ENCODE measurements at regions not wholly inside any gene's neighbourhood (a gene's known extent, or its start where the extent isn't known, plus 50 kb on each side); places are given as distances from the start of the nearest gene placed in this dataset.
"Not testable (repeated sequence)": the region's sequence is repeated elsewhere in the genome, so short reads cannot be mapped to it uniquely, and the experiment has no call there.

DNA sequence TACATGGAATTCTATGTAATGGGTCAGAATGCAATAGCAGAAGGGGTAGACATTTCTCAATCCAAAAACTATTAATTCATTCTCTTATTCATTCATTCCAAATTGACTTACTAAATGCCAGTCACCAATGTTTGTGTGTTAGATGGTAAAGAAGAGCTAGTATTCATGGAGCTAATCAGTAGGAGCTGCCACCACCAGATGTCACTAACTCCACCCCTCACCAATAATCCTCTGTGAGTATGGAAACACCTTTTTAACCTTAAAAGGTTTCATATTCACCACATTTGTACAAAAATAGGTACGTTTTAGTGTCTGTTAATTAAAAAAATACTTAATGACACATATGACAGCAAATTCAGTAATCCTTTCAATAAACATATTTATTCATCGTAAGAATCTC lies 131.8 kb upstream of the PKN2 start:
- no peak for DNase-seq (ENCODE audit: low read depth)

DNA sequence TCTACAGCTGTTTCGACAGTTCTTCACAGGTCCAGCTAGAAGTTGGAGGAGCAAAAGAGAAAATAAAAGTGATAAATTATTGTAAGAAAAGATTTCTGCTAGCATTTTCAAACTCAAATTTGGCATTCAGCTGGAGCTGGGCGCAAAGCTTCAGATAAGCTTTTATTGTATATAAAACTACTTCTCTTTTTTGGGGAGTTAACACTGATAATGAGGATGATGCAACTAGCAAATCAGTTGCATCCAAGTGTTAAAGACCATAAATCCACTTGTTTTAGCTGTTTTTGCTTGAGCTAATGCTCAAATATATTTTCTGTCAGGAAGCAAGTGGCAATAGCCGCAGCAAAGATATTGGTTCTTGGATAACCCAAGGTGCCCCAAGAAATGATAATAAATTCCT lies 127.1 kb upstream of the PKN2 start:
- DNase-seq (ENCODE audit: low read depth), result no peak

DNA sequence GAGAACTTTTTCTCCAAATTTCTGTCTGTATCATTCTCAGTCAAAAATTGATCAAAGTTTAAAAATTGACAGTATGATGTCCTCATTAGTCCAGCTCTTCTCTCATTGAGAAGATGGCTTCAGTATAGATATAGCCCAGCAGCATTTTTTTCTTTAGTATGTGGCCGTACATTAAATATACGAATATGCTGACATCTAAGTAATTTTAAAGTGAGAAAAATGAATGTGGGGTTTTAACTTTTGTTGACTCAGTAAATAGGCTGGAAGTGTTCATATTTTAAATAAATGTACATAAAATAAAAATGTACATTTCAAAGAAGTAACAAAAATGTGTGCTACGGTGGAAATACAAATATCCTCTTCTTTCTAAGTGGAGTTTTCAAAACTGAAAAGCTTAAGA lies 123.5 kb upstream of the PKN2 start:
- DNase-seq (ENCODE audit: low read depth), result no peak

DNA sequence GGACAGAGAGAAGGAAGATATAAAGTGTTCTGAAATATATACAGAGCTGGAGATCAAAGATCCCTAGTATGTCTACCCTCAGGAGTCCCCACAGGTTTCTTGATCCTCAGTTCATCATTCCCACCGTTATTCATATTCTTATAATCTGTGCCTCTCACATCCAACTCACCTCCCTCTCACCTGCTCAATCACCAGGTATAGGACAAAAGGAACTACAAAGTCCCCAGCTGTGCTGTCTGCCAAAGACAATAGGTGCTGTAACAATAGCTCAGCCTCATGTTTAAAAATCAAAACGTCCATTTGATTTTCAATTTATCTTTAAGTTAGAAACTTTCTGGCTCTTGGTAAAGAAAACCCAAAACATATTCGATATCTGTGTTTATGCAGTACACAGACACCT lies 121.1 kb upstream of the PKN2 start:
- no peak for DNase-seq (ENCODE audit: low read depth)

DNA sequence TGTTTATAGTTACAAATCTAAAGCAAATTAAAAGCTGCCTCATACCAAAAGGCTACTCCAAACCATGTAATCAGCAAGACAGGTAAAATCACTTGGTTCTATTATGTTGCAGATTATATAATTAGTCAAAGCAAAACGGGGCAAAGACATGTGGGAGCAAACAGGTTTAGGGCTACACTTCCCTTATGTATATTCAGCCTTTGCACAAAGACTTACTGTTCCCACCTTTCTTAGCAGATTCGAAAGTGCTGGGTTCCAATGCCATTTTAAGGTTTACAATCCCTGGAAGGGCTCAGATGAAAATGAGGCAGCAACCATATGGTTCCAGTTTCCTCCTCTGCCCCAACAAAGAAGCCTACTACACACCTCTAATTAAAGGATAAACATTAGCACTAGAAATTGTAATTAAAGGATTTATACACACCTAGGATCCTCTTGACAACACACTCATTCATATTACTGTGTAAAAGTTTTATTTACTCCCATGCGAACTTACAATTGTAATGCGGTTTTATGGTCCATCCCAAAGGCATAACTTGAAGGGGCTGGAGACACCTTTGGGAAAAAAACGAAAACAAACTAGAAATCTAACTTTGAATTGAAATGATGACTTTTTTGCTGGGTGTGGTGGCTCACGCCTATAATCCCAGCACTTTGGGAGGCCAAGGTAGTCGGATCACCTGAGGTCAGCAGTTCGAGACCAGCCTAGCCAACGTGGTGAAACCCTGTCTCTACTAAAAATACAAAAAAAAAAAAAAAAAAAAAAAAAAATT lies 117.3 kb upstream of the PKN2 start:
- DNase-seq (ENCODE audit: low read depth), result no peak

DNA sequence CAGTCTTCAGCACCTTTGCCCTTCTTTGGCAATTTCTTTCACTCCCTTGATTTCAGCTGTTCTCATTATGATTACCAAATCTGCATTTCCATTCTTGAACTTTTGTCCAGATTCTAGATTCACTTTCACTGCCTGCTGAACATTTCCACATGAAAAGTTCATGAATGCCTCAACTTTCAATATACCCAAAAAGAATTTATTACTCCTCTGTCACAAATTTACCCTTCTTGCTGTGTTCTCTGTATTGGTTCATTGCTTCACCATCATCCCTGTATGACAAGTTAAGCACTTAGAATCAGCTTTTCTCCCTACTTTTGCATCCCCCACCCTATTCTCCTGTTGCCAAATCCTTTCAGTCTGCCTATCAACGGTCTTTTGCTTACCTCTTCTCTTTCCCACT lies 112.6 kb upstream of the PKN2 start:
- DNase-seq (ENCODE audit: low read depth), result no peak

DNA sequence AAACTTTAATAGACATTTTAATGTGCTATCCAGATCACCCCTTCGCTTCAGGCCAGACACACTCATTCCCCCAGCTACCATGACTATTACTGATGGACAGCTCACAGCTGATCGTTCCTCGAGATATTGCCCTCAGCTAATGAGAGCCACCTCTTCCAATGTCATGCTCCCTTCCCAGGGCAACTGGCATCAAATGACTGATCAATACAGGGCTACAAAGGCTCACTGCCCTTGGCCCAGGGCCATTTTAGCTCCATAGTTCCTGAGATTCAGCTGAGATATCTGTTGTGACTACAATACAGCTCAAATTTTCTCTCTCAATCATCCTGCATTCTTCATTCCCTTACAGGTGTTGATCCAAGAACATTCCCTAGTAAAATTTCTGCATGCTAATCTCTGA lies 104.5 kb upstream of the PKN2 start:
- no peak for DNase-seq (ENCODE audit: low read depth)

DNA sequence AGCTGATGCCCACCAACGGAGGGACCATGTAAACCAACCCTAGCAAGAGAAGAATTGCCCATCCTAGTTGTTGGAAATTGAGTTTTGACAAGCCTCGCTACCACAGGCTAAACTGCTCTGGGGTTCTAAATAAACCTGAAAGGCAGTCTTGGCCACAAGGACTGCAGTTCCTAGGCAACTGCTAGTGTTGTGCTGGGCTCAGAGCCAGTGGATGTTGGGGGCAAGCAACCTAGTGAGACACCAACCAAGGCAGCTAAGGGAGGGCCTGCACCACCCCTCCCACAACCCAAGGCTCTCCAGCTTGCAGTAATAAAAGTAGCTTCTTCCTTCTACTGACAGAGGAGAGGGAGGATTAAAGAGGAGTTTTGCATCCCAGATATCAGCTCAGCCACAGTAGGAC lies 102.4 kb upstream of the PKN2 start:
- DNase-seq (ENCODE audit: low read depth), result no peak

DNA sequence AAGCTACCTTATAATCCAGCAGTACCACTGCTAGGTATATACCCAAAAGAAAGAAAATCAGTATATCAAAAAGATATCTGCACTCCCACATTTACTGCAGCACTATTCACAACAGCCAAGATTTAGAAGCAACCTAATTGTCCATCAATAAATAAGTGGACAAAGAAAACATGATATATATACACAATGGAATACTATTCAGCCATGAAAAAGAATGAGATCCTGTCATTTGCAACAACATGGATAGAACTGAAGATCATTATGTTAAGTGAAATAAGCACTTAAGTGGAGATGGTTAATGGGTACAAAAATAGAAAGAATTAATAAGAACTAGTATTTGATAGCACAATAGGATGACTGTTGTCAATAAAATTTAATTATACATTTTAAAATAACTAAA lies 90.7 kb upstream of the PKN2 start:
- DNase-seq (ENCODE audit: low read depth), result no peak

DNA sequence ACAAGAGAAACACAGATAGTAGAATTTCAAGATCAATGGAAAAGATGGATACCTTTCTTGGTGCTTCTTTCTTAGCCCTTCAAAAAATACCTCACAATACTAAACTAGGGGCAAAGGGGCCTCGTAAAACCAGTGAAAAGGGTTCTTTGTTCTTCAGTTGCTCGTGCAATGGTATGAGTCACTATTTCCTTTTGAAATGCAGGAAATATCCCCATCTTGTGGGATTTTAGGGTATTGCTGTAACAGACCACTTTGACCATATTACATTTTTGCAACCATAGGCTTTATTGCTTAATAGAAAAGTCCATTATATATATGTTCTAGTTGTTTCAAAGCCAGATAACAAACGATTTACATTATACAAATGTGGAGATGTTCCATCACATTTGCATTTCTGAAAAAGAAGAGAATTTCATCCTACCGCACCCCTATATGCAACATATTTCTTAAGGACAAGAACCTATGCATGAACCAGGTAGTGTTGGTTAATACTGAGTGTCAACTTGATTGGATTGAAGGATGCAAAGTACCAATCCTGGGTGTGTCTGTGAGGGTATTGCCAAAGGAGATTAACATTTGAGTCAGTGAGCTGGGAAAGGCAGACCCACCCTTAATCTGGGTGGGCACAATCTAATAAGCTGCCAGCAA lies 88.6 kb upstream of the PKN2 start:
- DNase-seq (ENCODE audit: low read depth), result no peak

DNA sequence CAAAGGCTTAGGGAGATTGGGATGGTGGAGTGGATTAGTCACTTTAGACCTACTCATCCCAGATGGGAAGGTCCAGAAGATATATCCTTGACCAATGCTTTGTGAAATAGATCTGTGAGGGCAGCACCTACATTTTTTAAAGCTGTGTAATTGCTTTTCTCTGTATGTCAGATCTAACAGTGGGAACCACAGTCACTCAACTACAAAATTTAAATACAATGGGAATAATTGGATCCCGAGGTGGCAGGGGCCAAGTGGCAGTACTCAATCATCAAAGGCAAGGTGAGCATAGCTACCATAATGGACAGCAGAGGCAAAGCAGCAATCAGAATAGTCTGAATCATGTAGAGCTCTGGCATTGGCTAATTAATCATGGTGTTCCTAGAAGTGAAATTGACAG lies 86.1 kb upstream of the PKN2 start:
- DNase-seq (ENCODE audit: low read depth), result not testable (repeated sequence)

DNA sequence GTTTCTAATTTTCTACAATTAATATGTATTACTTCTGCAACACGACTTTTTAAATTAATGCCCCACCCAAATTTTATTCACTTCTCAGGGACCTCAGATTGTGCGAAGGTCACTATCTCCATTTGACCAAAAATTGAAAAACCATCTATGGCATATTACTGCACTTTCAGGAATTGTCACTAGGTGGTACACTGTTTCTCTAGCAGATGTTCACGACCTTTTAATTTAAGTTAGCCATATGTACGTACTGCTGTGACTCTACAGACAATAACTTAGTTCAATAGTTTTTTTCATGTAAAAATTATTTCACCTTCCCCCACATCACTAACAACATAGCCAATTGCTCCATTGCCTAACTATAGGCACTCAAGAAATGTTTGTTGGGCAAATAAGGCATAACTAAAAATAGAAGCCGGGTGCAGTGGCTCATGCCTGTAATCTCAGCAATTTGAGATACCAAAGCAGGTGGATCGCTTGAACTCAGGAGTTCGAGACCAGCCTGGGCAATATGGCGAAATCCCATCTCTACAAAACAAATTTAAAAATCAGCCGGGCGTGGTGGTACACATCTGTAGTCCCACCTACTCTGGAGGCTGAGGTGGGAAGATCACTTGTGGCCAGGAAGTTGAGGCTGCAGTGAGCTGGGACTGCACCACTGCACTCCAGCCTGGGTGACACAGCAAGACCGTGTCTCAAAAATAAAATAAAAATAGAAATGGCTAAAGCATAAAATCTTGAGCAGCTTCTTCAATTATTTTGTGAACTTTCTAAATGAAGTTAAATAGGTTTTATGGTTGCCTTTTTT lies 75.7 kb upstream of the PKN2 start:
- DNase-seq (ENCODE audit: low read depth), result no peak

DNA sequence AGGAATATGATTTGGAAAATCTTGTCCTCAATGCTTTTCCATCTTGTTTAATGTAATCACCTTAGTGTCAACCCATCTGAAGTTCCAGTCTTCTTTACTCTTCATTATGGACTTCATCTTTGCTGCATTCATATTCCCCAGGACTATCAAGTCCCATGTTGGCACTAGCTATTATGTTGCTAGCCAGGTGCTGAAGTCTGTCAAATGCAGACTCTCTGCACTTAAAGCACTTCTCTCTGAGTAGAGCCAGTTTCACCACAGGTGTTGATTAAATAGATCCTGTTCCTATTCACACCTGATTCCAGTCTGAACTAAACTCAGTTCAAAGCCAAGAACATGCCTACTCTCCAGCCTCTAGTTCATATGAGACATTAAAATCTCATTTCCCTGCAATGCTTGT lies 75.0 kb upstream of the PKN2 start:
- DNase-seq (ENCODE audit: low read depth), result no peak

DNA sequence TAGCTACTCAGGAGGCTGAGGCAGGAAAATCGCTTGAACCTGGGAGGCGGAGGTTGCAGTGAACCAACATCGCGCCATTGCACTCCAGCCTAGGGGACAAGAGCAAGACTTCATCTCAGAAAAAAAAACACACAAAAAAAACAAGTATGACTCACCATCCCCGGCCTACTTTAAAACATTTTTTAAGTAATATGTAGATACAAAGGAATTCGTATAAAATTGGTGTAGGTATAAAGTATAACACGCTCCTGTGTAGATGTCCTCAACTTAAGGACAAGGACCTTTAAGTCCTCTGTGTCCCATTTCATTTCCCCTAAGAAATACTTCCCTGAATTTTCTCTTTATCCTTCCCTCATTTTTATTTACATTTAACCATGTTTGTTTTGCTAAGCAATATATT lies 73.4 kb upstream of the PKN2 start:
- no peak for DNase-seq (ENCODE audit: low read depth)

DNA sequence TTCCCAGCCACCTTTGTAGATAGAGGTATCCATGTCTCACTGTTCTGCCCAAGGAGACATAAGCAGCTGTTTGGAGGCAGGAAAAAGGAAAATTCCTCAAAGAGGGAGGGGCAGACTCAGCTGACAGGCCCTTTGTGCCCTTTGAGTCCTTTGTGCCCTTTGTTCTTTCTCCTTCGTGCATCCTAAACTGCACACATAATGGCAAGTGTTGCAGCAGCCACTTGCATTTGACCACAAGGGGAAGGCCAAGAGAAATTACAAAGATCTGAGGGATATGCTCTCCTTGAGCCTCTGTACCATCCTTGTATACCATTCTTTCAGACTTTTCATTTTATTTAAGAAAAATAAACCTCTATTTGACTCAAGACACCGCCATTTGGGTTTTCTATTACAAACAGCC lies 71.8 kb upstream of the PKN2 start:
- DNase-seq (ENCODE audit: low read depth), result no peak

DNA sequence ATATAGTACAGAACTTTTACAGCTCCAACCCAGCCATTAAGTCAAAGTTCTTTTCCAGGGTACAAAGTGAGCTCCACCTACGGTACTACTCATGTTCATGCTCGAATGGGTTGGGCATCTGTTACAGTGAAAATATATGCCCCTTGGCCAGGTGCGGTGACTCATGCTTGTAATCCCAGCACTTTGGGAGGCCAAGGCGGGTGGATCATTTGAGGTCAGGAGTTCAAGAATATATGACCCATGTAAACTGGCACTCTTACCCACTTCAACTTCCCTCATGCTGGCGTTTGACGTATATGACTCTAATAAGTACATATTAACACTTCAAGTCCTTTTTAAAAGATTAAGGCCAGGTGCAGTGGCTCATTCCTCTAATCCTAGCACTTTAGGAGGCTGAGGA lies 71.3 kb upstream of the PKN2 start:
- DNase-seq (ENCODE audit: low read depth), result no peak

DNA sequence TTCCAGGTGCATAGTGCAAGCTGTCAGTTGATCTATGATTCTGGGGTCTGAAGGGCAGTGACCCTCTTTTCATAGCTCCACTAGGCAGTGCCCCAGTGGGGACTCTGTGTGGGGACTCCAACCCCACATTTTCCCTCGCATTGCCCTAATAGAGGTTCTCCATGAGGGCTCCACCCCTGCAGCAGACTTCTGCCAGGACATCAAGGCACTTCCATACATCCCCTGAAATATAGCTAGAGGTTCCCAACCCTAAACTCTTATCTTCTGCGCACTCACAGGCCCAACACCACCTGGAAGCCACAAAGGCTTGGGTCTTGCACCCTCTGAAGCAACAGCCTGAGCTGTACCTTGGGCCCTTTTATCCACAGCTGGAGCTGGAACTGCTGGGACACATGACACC lies 65.7 kb upstream of the PKN2 start:
- no peak for DNase-seq (ENCODE audit: low read depth)

DNA sequence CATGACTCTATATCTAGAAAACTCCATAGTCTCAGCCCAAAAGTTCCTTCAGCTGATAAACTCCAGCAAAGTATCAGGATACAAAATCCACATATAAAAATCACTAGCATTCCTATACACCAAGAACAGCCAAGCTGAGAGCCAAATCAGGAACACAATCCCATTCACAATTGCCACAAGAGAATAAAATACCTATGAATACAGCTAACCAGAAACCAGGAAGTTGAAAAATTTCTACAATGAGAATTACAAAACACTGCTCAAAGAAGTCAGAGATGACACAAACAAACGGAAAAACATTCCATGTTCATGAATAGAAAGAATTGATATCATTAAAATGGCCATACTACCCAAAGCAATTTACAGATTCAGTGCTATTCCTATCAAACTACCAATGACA lies 61.0 kb upstream of the PKN2 start:
- not testable (repeated sequence) for DNase-seq (ENCODE audit: low read depth)
